Keratinocyte (primary cell): ENCODE measurements at regions not wholly inside any gene's neighbourhood (a gene's known extent, or its start where the extent isn't known, plus 50 kb on each side); places are given as distances from the start of the nearest gene placed in this dataset.

Experiments used
- DNase-seq: peaks from one replicate; pipeline ENCODE4 v3.0.0-alpha.2; 2011; ENCODE audit warnings: low read depth, missing footprints, low spot score
- FAIRE-seq: peaks from 2 replicates; lab custom pipeline; 2011; peaks lifted over from hg19 to GRCh38; lab: Jason Lieb, UNC
- H2AFZ ChIP-seq: 2 replicates; pipeline ENCODE4 v1.6.0; 2012; ENCODE audit warnings: low read length, control low read depth, inconsistent platforms; ENCODE audit not compliant: control insufficient read depth
- H3K27ac ChIP-seq: 2 replicates; pipeline ENCODE4 v1.5.1; 2011; ENCODE audit warnings: low read length; ENCODE audit not compliant: control insufficient read depth, insufficient read depth
- H3K27me3 ChIP-seq: 3 replicates; pipeline ENCODE4 v1.6.0; 2011; ENCODE audit warnings: low read length; ENCODE audit not compliant: control insufficient read depth, insufficient read depth; ENCODE audit errors: extremely low read depth
- H3K36me3 ChIP-seq, 2 experiments: 2 replicates in 1 of 2; 3 replicates in 1 of 2; pipeline ENCODE4 v1.5.1; 2011; ENCODE audit warnings: low read length in 2 of 2, mild to moderate bottlenecking in 1 of 2; ENCODE audit not compliant: control insufficient read depth in 2 of 2, insufficient read depth in 2 of 2; ENCODE audit errors: extremely low read depth in 1 of 2
- H3K4me1 ChIP-seq: 3 replicates; pipeline ENCODE4 v1.5.1; 2011; ENCODE audit warnings: low read length; ENCODE audit not compliant: control insufficient read depth, insufficient read depth; ENCODE audit errors: extremely low read depth
- H3K4me2 ChIP-seq: 3 replicates; pipeline ENCODE4 v1.6.0; 2011; ENCODE audit warnings: low read depth, low read length; ENCODE audit not compliant: control insufficient read depth, insufficient read depth; ENCODE audit errors: extremely low read depth
- H3K4me3 ChIP-seq, 3 experiments: fragments of 200-600 bp in 1 of 3; sonication (generic) in 1 of 3; 2 replicates in 2 of 3; 3 replicates in 1 of 3; pipeline ENCODE4 v1.5.1; 2011 to 2016; ENCODE audit warnings: low read length in 3 of 3, mild to moderate bottlenecking in 3 of 3, control low read depth in 2 of 3, inconsistent platforms in 1 of 3, low read depth in 1 of 3, mixed read lengths in 1 of 3, mixed run types in 1 of 3, moderate library complexity in 1 of 3; ENCODE audit not compliant: control insufficient read depth in 2 of 3, insufficient read depth in 2 of 3; ENCODE audit errors: extremely low read depth in 1 of 3
- H3K79me2 ChIP-seq: 2 replicates; pipeline ENCODE4 v1.6.0; 2012; ENCODE audit warnings: low read length; ENCODE audit not compliant: control insufficient read depth, insufficient read depth
- H3K9ac ChIP-seq: 3 replicates; pipeline ENCODE4 v1.6.0; 2011; ENCODE audit warnings: low read length; ENCODE audit not compliant: control insufficient read depth, insufficient read depth; ENCODE audit errors: extremely low read depth
- H3K9me1 ChIP-seq: 3 replicates; pipeline ENCODE4 v1.6.0; 2011; ENCODE audit warnings: low read length; ENCODE audit not compliant: control insufficient read depth, insufficient read depth; ENCODE audit errors: extremely low read depth
- H3K9me3 ChIP-seq: 2 replicates; pipeline ENCODE4 v1.5.1; 2012; ENCODE audit warnings: low read depth, low read length; ENCODE audit not compliant: control insufficient read depth
- H4K20me1 ChIP-seq: 3 replicates; pipeline ENCODE4 v1.6.0; 2011; ENCODE audit warnings: low read length; ENCODE audit not compliant: control insufficient read depth, insufficient read depth; ENCODE audit errors: extremely low read depth
- CTCF ChIP-seq, 3 experiments: IDR thresholded peaks in 1 of 3; conservative IDR thresholded peaks in 1 of 3; optimal IDR thresholded peaks in 1 of 3; 2 replicates in 2 of 3; 3 replicates in 1 of 3; pipeline versions ENCODE3 to v1.5.1; 2011; ENCODE audit warnings: low read length in 3 of 3, mild to moderate bottlenecking in 3 of 3, moderate library complexity in 2 of 3, control low read depth in 1 of 3, inconsistent platforms in 1 of 3; ENCODE audit not compliant: insufficient read depth in 2 of 3; ENCODE audit errors: extremely low read depth in 1 of 3
- EZH2 ChIP-seq: IDR thresholded peaks from one replicate; pipeline ENCODE4 v1.6.1; 2012; ENCODE audit warnings: inconsistent platforms, mild to moderate bottlenecking, low read length, moderate library complexity
- dilution Hi-C: fragments of 300-500 bp; cut with MboI; formaldehyde crosslinking; loops from one replicate; pipeline ENCODE4 v1.7.0; 2020; ENCODE audit warnings: low sequenced_read_pairs; ENCODE audit not compliant: extremely low pct_ligation_motif_present

GRCh38 chr5:27220752-27221151, 182.4 kb upstream of the CDH9 start:
- H3K9me1 ChIP-seq = no peaks in the 10 kb centered on the region
- H3K9ac ChIP-seq = no peak overlapping the region
- DNase-seq (no peak), FAIRE-seq (peak; percentile 62)
- H2AFZ ChIP-seq = no peak overlapping the region
- H3K27ac ChIP-seq = no peak overlapping the region
- H3K9me3 ChIP-seq = no peaks in the 10 kb centered on the region
- dilution Hi-C loops = no loop called here
- no peaks in the 10 kb centered on the region for H3K79me2 ChIP-seq
- H3K27me3 ChIP-seq = no peaks in the 10 kb centered on the region
- H3K4me1 ChIP-seq = no peaks in the 10 kb centered on the region
- no peaks in the 10 kb centered on the region for H4K20me1 ChIP-seq
- TF ChIP-seq EZH2 = no peak
- TF ChIP-seq CTCF (optimal IDR thresholded peaks at IDR 0.05 in 1 of 3, IDR thresholded peaks at IDR 0.05 in 1 of 3, conservative IDR thresholded peaks at IDR 0.05 in 1 of 3; ENCODE audit: extremely low read depth in 1 of 3, insufficient read depth in 2 of 3, low read length in 3 of 3) = no peak
- no peaks in the 10 kb centered on the region for H3K36me3 ChIP-seq
- no peak overlapping the region for H3K4me3 ChIP-seq
- H3K4me2 ChIP-seq = no peak overlapping the region

GRCh38 chr5:27217977-27218376, 179.6 kb upstream of the CDH9 start:
- H3K9ac ChIP-seq = no peak overlapping the region
- H3K36me3 ChIP-seq = no peaks in the 10 kb centered on the region
- no peaks in the 10 kb centered on the region for H3K4me1 ChIP-seq
- no peak for DNase-seq
- no peaks in the 10 kb centered on the region for H4K20me1 ChIP-seq
- no peak for FAIRE-seq
- H3K27me3 ChIP-seq = no peaks in the 10 kb centered on the region
- H3K79me2 ChIP-seq = no peaks in the 10 kb centered on the region
- H3K4me3 ChIP-seq = no peak overlapping the region
- H3K27ac ChIP-seq = no peak overlapping the region
- H3K9me3 ChIP-seq = no peaks in the 10 kb centered on the region
- no peak overlapping the region for H3K4me2 ChIP-seq
- dilution Hi-C loops = no loop called here
- no peaks in the 10 kb centered on the region for H3K9me1 ChIP-seq
- H2AFZ ChIP-seq = no peak overlapping the region
- TF ChIP-seq EZH2 = no peak
- no peak for TF ChIP-seq CTCF (optimal IDR thresholded peaks at IDR 0.05 in 1 of 3, IDR thresholded peaks at IDR 0.05 in 1 of 3, conservative IDR thresholded peaks at IDR 0.05 in 1 of 3; ENCODE audit: extremely low read depth in 1 of 3, insufficient read depth in 2 of 3, low read length in 3 of 3)
